ENCODE measurements at regions not wholly inside any gene's neighbourhood (a gene's known extent, or its start where the extent isn't known, plus 50 kb on each side); places are given as distances from the start of the nearest gene placed in this dataset.

DNA sequence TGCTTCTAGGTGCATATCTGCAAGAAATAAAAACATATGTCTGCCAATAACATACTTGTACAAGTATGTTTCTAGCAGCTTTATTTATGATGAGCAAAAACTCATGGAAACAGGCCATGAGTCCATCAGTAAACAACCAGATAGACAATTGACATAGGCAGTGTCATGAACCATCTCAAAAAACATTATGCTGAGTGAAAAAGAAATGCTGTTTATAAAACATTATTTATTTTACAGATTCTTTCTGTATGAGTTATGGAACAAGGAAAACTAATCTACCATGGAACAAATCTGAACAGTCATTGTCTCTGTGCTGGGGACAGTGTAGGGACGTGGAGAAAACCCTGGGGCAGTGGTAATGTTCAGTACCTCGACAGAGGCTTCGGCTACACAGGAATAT is 283.9 kb downstream of the UQCRFS1 start:
- no peak for DNase-seq

- DNase-seq: no peak
These were observed 285.5 kb downstream of the UQCRFS1 start for GRCh38 chr19:28927456-28927855.

GRCh38 chr19:28920269-28921066 is 292.5 kb downstream of the UQCRFS1 start:
- no peak for DNase-seq

- no peak for DNase-seq
These were observed 295.3 kb downstream of the UQCRFS1 start for GRCh38 chr19:28917621-28918020.

- no peak for DNase-seq
These were observed 297.1 kb downstream of the UQCRFS1 start for GRCh38 chr19:28915737-28916460.

DNA sequence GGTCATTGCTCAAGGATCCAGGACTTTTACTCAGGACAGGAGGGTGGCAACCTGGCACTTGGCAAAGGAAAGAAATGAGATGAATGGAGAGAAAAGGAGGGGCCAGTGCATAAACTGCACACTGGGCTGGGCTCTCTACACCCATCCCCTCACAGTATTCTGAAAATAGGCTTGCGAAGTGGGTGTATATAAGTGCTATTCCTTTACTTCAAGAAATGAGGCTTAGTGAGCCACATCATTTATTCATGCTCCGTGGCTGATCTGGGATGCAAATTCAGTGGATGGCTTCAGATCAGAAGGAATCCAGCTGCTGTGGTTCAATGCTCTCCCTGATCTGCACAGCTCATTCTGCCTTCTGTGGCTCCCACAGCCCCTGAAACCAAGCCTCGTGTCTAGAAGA is 297.7 kb downstream of the UQCRFS1 start:
- DNase-seq: no peak

DNA sequence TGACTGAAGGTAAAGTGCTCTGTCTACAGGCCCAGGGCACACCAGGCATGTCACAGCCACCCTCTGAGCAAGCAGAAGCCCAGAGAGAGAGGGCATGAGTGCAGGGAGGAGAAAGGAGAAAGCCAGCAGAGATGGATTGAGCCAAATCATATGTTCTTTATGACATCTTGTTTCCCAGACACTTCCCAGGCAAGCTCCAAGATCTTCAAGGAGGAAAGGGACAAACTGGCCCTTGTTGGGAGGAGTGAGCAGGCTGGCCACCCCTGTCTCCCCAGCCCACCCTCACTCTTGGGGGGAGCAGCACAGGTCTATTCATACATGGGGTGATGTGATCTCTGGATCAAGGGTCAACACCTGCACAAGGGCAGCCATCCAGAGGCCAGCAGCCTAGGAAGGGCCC is 298.8 kb downstream of the UQCRFS1 start:
- no peak for DNase-seq

DNA sequence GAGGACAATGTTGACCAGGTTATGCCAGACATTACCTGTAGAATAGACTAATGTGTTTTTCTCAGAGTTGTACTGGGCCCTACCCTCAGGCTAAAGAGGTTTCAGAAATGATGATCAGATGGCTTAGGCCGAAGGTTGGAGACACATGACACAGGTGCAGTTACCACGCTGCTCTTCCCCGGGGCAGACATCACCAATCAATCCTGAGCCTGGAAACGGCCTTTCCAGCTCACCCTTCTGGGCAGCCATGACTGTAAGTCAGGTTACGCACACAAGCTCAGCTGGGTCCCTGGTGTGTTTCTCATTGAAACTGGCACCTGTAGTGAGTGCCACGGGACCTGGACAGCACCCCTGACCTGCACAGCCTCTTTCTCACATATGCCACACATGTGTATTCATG is 299.3 kb downstream of the UQCRFS1 start:
- no peak for DNase-seq

DNA sequence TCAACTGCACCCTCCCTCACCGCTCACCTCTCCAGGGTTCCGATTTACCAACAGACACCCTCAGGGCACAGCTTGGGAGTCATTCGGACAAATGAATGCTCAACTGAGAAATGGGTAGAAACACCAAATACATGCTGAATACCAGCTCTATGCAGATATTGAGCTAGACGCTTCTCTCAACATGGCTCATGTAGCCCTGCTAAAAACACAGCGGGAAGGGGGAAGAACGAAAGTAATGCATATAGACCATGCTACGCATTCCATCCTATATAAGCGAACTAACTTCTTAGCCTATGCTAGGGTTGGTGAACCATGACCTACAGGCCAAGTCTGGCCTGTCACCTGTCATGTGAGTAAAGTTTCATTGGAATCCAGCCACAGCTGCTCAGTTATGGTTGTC is 304.0 kb downstream of the UQCRFS1 start:
- DNase-seq: no peak

DNA sequence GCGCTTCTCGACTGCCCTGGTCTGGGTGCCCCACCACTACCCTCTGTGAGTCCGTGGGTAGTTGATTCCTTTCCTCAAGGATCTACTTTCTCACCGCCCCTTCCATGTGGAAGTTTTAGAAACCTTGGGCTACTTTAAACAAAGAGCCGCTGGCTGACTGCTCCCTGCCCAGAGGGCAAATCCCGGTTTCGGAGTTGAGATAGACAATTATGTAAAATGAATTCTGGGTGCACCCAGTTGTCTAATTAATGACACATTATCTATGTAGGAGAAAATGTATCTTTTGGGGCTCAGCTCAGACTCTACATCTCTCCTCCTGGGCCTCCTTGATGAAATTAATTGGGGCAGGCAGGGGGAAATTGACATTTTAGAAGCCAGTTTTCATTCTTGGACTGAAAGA is 305.4 kb downstream of the UQCRFS1 start:
- no peak for DNase-seq

GRCh38 chr19:28905996-28906395 is 307.0 kb downstream of the UQCRFS1 start:
- DNase-seq: no peak

DNA sequence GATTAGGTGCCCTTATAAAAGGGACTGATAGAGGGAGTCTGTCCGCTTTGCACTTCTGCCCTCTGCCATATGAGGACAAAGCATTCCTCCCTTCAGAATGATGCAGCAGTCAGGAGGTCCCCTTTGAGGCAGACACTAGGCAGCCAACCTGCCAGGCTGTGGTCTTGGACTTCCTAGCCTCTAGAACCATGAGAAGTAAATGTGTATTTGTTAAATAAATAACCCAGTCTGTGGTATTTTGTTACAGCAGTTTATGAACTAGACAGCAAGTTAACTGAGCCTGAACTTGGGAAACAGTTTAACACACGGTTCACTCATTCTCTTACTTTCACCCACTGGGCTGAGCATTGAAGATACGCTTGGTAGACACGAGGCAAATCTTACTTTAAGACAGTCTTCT is 313.2 kb downstream of the UQCRFS1 start:
- DNase-seq: no peak

GRCh38 chr19:28898249-28898648 is 314.7 kb downstream of the UQCRFS1 start:
- DNase-seq: no peak

DNA sequence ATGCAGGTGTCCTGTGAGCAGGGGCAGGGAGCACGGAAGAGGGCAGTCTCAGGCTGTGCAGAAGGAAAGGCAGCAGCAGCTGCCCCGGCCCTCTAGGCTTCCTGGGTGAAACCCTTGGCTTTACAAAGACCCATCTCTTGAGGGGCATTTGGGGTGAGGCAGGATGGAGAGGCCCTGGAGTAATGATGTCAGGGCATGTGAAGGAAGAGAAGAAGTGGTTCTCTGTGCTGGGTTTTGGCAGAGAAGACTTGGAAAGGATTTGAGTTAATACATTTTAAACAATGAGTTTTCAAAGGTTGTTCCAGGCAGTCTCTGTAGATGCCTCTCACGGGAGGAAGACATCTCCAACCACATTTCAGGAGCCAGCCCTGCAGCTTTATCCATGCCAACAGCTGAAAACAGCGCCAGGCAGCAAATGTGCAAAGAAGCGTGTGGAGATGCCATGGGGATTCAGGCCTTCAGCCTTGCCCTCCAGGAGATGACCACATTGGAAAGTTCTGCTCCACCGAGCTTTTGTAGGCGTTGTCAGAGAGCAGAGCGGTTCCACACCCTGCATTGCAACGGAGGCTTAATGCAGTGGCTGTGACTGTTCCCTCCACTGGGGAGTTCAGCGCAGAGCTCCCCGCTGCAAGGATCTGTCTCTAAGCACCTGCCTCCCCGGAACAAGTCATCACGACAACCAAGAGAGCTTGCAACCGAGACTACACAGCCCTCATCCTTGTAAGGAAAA is 322.8 kb downstream of the UQCRFS1 start:
- DNase-seq: no peak

- no peak for DNase-seq
These were observed 324.9 kb downstream of the UQCRFS1 start for GRCh38 chr19:28887920-28888618.

DNA sequence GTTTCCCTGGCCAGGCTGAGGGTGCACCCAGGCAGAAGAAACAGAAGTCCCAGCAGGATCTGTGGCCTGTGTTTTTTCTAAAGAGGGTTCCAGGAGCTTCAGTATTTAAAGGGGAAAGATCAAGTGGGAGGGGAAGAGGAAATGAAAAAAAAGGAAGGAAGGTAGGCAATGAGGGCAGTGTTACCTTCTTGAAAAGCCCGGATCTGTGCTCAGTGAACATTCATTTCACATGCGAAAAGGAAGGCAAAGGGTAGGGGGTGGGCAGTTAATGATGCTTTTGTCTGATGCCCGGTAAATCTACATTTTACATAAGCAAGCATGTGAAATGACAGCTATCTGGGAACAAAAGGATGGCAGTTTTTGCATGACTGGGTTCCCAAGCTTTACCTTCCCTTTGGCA is 326.2 kb downstream of the UQCRFS1 start:
- no peak for DNase-seq

- DNase-seq: no peak
These were observed 327.0 kb downstream of the UQCRFS1 start for GRCh38 chr19:28885965-28886364.

GRCh38 chr19:28884786-28885476 is 328.0 kb downstream of the UQCRFS1 start:
- DNase-seq: no peak

GRCh38 chr19:28883241-28883693 is 329.7 kb downstream of the UQCRFS1 start:
- DNase-seq: no peak

DNA sequence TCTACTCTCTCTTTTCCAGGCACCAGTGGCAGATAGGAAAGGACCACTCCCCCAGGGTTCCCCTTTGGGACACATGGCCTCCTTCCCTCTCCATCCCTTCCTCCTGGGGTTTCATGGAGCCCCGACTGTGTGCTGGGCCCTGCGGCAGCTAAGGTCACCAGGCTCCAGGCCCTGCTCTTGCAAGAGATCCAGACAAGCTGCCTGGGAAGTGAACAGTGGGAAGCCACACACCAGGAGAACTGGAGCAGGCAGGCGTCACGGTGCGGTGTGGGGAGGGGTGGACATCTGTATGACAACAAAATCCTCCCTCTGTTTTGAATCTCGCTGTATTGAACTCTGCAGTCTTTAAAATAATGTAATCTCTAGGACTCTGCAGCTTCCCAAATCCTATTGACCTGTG is 330.1 kb downstream of the UQCRFS1 start:
- no peak for DNase-seq

DNA sequence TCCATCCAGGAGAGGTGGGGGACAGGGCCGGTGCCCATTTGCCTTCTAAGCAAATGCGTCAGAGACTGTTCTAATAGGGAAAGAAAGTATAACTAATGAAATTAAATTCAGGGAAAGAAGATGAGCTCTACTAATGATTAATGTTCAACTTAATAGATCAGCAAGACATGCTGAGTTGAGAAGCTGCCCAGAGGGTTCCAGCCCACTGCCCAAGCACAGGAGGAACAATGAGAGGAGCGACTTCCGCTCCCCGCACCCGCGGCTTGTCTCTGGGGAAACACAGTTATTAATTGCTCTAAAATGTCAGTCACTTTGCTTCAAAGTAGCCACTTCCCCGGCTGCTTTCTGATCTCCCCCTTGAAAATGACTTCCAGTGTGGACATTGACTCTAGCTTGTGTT is 331.3 kb downstream of the UQCRFS1 start:
- no peak for DNase-seq

DNA sequence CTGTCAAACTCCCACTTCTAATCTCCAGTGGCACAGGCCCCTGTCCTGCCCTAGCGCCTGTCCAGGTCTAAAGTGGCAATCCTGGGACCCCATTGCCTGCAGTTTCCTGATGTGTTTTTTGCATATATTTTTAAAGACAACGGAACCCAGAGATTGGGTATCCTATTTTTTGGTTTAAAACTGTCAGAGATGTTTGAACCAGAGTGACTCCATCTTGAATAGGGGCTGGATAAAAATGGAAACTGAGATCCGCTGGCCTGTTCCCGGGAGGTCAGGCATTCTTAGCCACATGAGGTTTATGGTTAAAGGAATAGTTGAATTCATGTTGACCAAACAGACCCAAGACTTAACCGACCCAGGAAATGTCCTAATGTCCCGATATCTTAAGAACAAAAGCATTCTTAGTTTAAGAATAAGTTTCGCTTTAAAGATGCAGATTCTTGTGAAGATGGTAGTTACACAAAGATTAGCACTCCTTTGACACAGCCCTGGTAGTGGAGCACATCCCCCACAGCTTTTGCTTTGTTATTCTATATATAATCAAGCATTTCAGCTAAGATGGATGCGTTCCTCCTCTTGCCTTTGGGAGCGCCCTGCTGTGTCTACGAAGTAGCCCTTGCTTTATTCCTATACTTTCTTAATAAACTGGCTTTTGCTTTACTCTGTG is 332.1 kb downstream of the UQCRFS1 start:
- no peak for DNase-seq
